H9 (cell line): ENCODE measurements at regions not wholly inside any gene's neighbourhood (a gene's known extent, or its start where the extent isn't known, plus 50 kb on each side); places are given as distances from the start of the nearest gene placed in this dataset.

Experiments
- DNase-seq: peaks from one replicate; pipeline ENCODE4 v3.0.0-alpha.2; 2017
- H2AFZ ChIP-seq: one replicate; pipeline ENCODE4 v1.6.1; 2013; ENCODE audit warnings: mild to moderate bottlenecking, low read length, control low read depth, moderate library complexity
- H2AK5ac ChIP-seq: 2 replicates; pipeline ENCODE4 v1.6.1; 2013; ENCODE audit warnings: low read length, control low read depth, mixed read lengths; ENCODE audit not compliant: insufficient read length
- H2BK120ac ChIP-seq: one replicate; pipeline ENCODE4 v1.6.1; 2013; ENCODE audit warnings: low read depth, mild to moderate bottlenecking, low read length, control low read depth, inconsistent platforms; ENCODE audit not compliant: poor library complexity, severe bottlenecking
- H2BK12ac ChIP-seq: 2 replicates; pipeline ENCODE4 v1.6.1; 2013; ENCODE audit warnings: low read length, control low read depth, mixed read lengths, low read depth; ENCODE audit not compliant: insufficient read length
- H2BK15ac ChIP-seq: 2 replicates; pipeline ENCODE4 v1.6.1; 2013; ENCODE audit warnings: low read depth, low read length, control low read depth
- H2BK20ac ChIP-seq: one replicate; pipeline ENCODE4 v1.6.1; 2013; ENCODE audit warnings: low read depth, mild to moderate bottlenecking, low read length, control low read depth, inconsistent platforms; ENCODE audit not compliant: poor library complexity, severe bottlenecking
- H2BK5ac ChIP-seq: 2 replicates; pipeline ENCODE4 v1.6.1; 2013; ENCODE audit warnings: low read length, control low read depth, mixed read lengths; ENCODE audit not compliant: insufficient read length
- H3K14ac ChIP-seq: 2 replicates; pipeline ENCODE4 v1.6.1; 2013; ENCODE audit warnings: low read length, control low read depth; ENCODE audit not compliant: insufficient read depth
- H3K18ac ChIP-seq: 2 replicates; pipeline ENCODE4 v1.6.1; 2013; ENCODE audit warnings: low read depth, mild to moderate bottlenecking, mixed read lengths, low read length, control low read depth; ENCODE audit not compliant: insufficient read length
- H3K23ac ChIP-seq: 2 replicates; pipeline ENCODE4 v1.6.1; 2013; ENCODE audit warnings: low read length, control low read depth, mixed read lengths, low read depth; ENCODE audit not compliant: insufficient read length
- H3K23me2 ChIP-seq: 2 replicates; pipeline ENCODE4 v1.6.1; 2013; ENCODE audit warnings: low read depth, mild to moderate bottlenecking, mixed read lengths, low read length, control low read depth; ENCODE audit not compliant: insufficient read length, poor library complexity, severe bottlenecking
- H3K27ac ChIP-seq: 2 replicates; pipeline ENCODE4 v1.5.1; 2013; ENCODE audit warnings: low read length, control low read depth, mixed read lengths, low read depth; ENCODE audit not compliant: insufficient read length
- H3K27me3 ChIP-seq: 2 replicates; pipeline ENCODE4 v1.6.1; 2013; ENCODE audit warnings: low read length, control low read depth, inconsistent platforms; ENCODE audit not compliant: insufficient read depth
- H3K4ac ChIP-seq: 2 replicates; pipeline ENCODE4 v1.6.1; 2013; ENCODE audit warnings: low read depth, mild to moderate bottlenecking, control low read depth, inconsistent platforms, low read length, moderate library complexity
- H3K4me1 ChIP-seq: 2 replicates; pipeline ENCODE4 v1.6.1; 2013; ENCODE audit warnings: low read length, control low read depth, inconsistent platforms; ENCODE audit not compliant: insufficient read depth
- H3K4me2 ChIP-seq: 2 replicates; pipeline ENCODE4 v1.6.1; 2013; ENCODE audit warnings: low read length, control low read depth, mixed read lengths; ENCODE audit not compliant: insufficient read length, insufficient read depth
- H3K56ac ChIP-seq: 2 replicates; pipeline ENCODE4 v1.6.1; 2013; ENCODE audit warnings: low read depth, mild to moderate bottlenecking, mixed read lengths, low read length, control low read depth; ENCODE audit not compliant: insufficient read length
- H3K79me1 ChIP-seq: 2 replicates; pipeline ENCODE4 v1.6.1; 2013; ENCODE audit warnings: low read depth, mild to moderate bottlenecking, moderate library complexity, low read length, control low read depth, inconsistent platforms; ENCODE audit not compliant: insufficient read depth, poor library complexity, severe bottlenecking
- H3K79me2 ChIP-seq: 2 replicates; pipeline ENCODE4 v1.6.1; 2013; ENCODE audit warnings: low read length, control low read depth, inconsistent platforms; ENCODE audit not compliant: insufficient read depth
- H3K9ac ChIP-seq: 2 replicates; pipeline ENCODE4 v1.6.1; 2013; ENCODE audit warnings: low read length, control low read depth, mixed read lengths; ENCODE audit not compliant: insufficient read length; ENCODE audit errors: extremely low read depth
- H3K9me3 ChIP-seq: one replicate; pipeline ENCODE4 v1.6.1; 2013; ENCODE audit warnings: low read depth, low read length, inconsistent platforms; ENCODE audit not compliant: control insufficient read depth
- H3T11ph ChIP-seq: one replicate; pipeline ENCODE4 v1.6.1; 2013; ENCODE audit warnings: mild to moderate bottlenecking, low read length, control low read depth, inconsistent platforms
- H4K20me1 ChIP-seq: one replicate; pipeline ENCODE4 v1.6.1; 2013; ENCODE audit not compliant: control insufficient read depth, insufficient read length, insufficient read depth
- H4K5ac ChIP-seq: 2 replicates; pipeline ENCODE4 v1.6.1; 2013; ENCODE audit warnings: low read depth, mild to moderate bottlenecking, mixed read lengths, low read length, control low read depth; ENCODE audit not compliant: insufficient read length
- H4K8ac ChIP-seq: replicated peaks from 2 replicates; pipeline ENCODE4 v1.6.1; 2013; ENCODE audit warnings: low read length, control low read depth, mixed read lengths, low read depth; ENCODE audit not compliant: insufficient read length
- H4K91ac ChIP-seq: 2 replicates; pipeline ENCODE4 v1.6.1; 2013; ENCODE audit warnings: low read depth, mild to moderate bottlenecking, moderate library complexity, mixed read lengths, low read length, control low read depth; ENCODE audit not compliant: insufficient read length
- H3K27ac Mint-ChIP-seq, 3 experiments: 2 replicates in 2 of 3; 3 replicates in 1 of 3; pipeline ENCODE4 v1.8.0; 2020 to 2021; ENCODE audit warnings: mixed read lengths in 3 of 3, mild to moderate bottlenecking in 1 of 3, moderate library complexity in 1 of 3
- H3K27me3 Mint-ChIP-seq: 2 replicates; pipeline ENCODE4 v1.8.0; 2021; ENCODE audit warnings: low read depth, mild to moderate bottlenecking, moderate library complexity, mixed read lengths
- H3K36me3 Mint-ChIP-seq, 3 experiments: 2 replicates in 2 of 3; 3 replicates in 1 of 3; pipeline ENCODE4 v1.8.0; 2020 to 2021; ENCODE audit warnings: low read depth in 3 of 3, mixed read lengths in 3 of 3; ENCODE audit not compliant: insufficient read depth in 1 of 3
- H3K4me1 Mint-ChIP-seq, 2 experiments: 2 replicates each; pipeline ENCODE4 v1.8.0; 2020; ENCODE audit warnings: mixed read lengths in 2 of 2
- H3K4me3 Mint-ChIP-seq, 2 experiments: 2 replicates in 1 of 2; 3 replicates in 1 of 2; pipeline ENCODE4 v1.8.0; 2020 to 2021; ENCODE audit warnings: mild to moderate bottlenecking in 2 of 2, mixed read lengths in 2 of 2, moderate library complexity in 1 of 2
- H3K9me3 Mint-ChIP-seq, 2 experiments: 2 replicates in 1 of 2; 3 replicates in 1 of 2; pipeline ENCODE4 v1.8.0; 2020; ENCODE audit warnings: mild to moderate bottlenecking in 2 of 2, mixed read lengths in 2 of 2, moderate library complexity in 1 of 2
- CTCF ChIP-seq: fragments of 200-600 bp; sonication (generic); conservative IDR thresholded peaks from 3 replicates; pipeline ENCODE4 v1.8.0; 2021; ENCODE audit warnings: antibody characterized with exemption, mild to moderate bottlenecking

- Histone ChIP-seq H3K23me2 (no peaks in the 10 kb centered on the region), H4K91ac (no peak overlapping the region), H2AK5ac (no peak overlapping the region), H3K56ac (no peak overlapping the region), H3K18ac (no peak overlapping the region), H2BK12ac (no peak overlapping the region), H2BK20ac (no peak overlapping the region), H3K9ac (no peak overlapping the region), H3K27ac (no peak overlapping the region), H4K20me1 (no peaks in the 10 kb centered on the region), H2BK15ac (no peak overlapping the region), H3K23ac (no peak overlapping the region), H3K4me2 (no peak overlapping the region), H3K4me1 (no peaks in the 10 kb centered on the region), H3T11ph (no peak overlapping the region), H3K79me2 (no peaks in the 10 kb centered on the region), H4K8ac (no peak overlapping the region), H3K27me3 (no peaks in the 10 kb centered on the region), H2BK120ac (no peak overlapping the region), H3K79me1 (no peaks in the 10 kb centered on the region), H3K4ac (no peak overlapping the region), H4K5ac (no peak overlapping the region), H2BK5ac (no peak overlapping the region), H2AFZ (no peak overlapping the region), H3K9me3 (no peaks in the 10 kb centered on the region), H3K14ac (no peak overlapping the region)
- Mint-ChIP-seq H3K36me3 (no peaks in the 10 kb centered on the region), H3K4me3 (no peak overlapping the region), H3K27ac (no peak overlapping the region), H3K9me3 (peaks cover 0 to 3% of the 10 kb centered on the region in 2 experiments; a peak in 1 of 5 replicates), H3K27me3 (no peaks in the 10 kb centered on the region), H3K4me1 (no peaks in the 10 kb centered on the region; a peak in 1 of 4 replicates)
- no peak for DNase-seq
- no peak for TF ChIP-seq CTCF
Measured at GRCh38 chr5:121489972-121490371, 361.7 kb upstream of the FTMT start.
